Endodermal cell (in vitro differentiated cells): ENCODE measurements at regions not wholly inside any gene's neighbourhood (a gene's known extent, or its start where the extent isn't known, plus 50 kb on each side); places are given as distances from the start of the nearest gene placed in this dataset.

Experiments
- DNase-seq: peaks from one replicate; pipeline ENCODE4 v3.0.0-alpha.2; 2017
- H3K27ac ChIP-seq: 2 replicates; pipeline ENCODE4 v1.5.1; 2013; ENCODE audit warnings: mild to moderate bottlenecking, low read depth, low read length, moderate library complexity
- H3K27me3 ChIP-seq: 2 replicates; pipeline ENCODE4 v1.6.1; 2013; ENCODE audit warnings: mild to moderate bottlenecking, low read length, moderate library complexity; ENCODE audit not compliant: insufficient read depth, control insufficient read depth, poor library complexity, severe bottlenecking
- H3K36me3 ChIP-seq: 2 replicates; pipeline ENCODE4 v1.7.0; 2013; ENCODE audit warnings: mild to moderate bottlenecking, low read length, moderate library complexity; ENCODE audit not compliant: control insufficient read depth, insufficient read depth
- H3K4me1 ChIP-seq: one replicate; pipeline ENCODE4 v1.7.0; 2013; ENCODE audit warnings: low read length; ENCODE audit not compliant: control insufficient read depth, insufficient read depth
- H3K4me3 ChIP-seq: 2 replicates; pipeline ENCODE4 v1.5.1; 2013; ENCODE audit warnings: mild to moderate bottlenecking, low read length, moderate library complexity
- H3K9ac ChIP-seq: 2 replicates; pipeline ENCODE4 v1.6.1; 2013; ENCODE audit warnings: mild to moderate bottlenecking, low read length, moderate library complexity; ENCODE audit not compliant: poor library complexity, severe bottlenecking; ENCODE audit errors: extremely low read depth
- H3K9me3 ChIP-seq: 2 replicates; pipeline ENCODE4 v1.6.1; 2013; ENCODE audit warnings: mild to moderate bottlenecking, low read length, moderate library complexity; ENCODE audit not compliant: control insufficient read depth
- H3K27ac Mint-ChIP-seq: 2 replicates; pipeline ENCODE4 v1.8.0; 2020; ENCODE audit warnings: mixed read lengths
- H3K27me3 Mint-ChIP-seq: 2 replicates; pipeline ENCODE4 v1.8.0; 2021; ENCODE audit warnings: mild to moderate bottlenecking, mixed read lengths; ENCODE audit not compliant: insufficient read depth
- H3K36me3 Mint-ChIP-seq: 2 replicates; pipeline ENCODE4 v1.8.0; 2020; ENCODE audit warnings: low read depth, mixed read lengths
- H3K4me1 Mint-ChIP-seq: 2 replicates; pipeline ENCODE4 v1.8.0; 2020; ENCODE audit warnings: mixed read lengths
- H3K4me3 Mint-ChIP-seq: 2 replicates; pipeline ENCODE4 v1.8.0; 2020; ENCODE audit warnings: mild to moderate bottlenecking, moderate library complexity, mixed read lengths
- H3K9me3 Mint-ChIP-seq: 2 replicates; pipeline ENCODE4 v1.8.0; 2020; ENCODE audit warnings: mild to moderate bottlenecking, mixed read lengths
- WGBS, 2 experiments: methylation state at CpG; one replicate each; pipeline versions ENCODE4 v1.1.5 to v1.1.7; 2013; ENCODE audit warnings: missing lambda C conversion rate in 2 of 2, mixed read lengths in 1 of 2; ENCODE audit not compliant: insufficient coverage in 1 of 2, insufficient read length in 1 of 2; 5-methylcytosine and 5-hydroxymethylcytosine counted together
- TF ChIP-seq, protein P1 (sequence below): fragments of 200-600 bp; sonication (generic); conservative IDR thresholded peaks from 2 replicates; pipeline ENCODE4 v1.5.0; 2021; ENCODE audit warnings: antibody characterized with exemption, mild to moderate bottlenecking

DNA sequence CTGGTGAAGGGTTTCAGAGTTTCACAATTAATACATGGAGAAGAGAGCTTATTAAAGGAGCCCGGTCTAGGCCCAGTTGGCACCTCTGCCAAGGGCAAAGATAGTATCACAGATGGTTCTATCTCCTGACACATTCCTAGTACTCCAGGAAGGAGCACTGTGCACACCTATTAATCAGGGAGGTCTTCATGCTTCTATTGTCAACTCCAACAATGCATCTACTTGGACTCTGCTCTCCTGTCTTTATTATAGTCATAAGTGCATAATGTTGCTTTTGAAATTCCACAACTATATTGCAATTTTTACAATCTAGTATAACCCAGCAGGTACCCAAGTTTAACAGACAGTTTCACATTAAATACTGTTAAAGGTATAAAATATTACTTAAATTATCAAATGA lies 174.5 kb upstream of the TSC22D1 start:
- Mint-ChIP-seq H3K4me3 (no peak overlapping the region), H3K9me3 (no peaks in the 10 kb centered on the region), H3K27ac (no peak overlapping the region), H3K36me3 (no peaks in the 10 kb centered on the region), H3K4me1 (no peaks in the 10 kb centered on the region), H3K27me3 (no peaks in the 10 kb centered on the region)
- WGBS, 2 experiments, result 88% methylated on average over 1 of the region's 1 CpG; no CpG with 5 or more reads in 1 of the 2 experiments
- no peaks in the 10 kb centered on the region for H3K36me3 ChIP-seq
- no peaks in the 10 kb centered on the region for H3K9me3 ChIP-seq
- TF ChIP-seq, protein P1, sequence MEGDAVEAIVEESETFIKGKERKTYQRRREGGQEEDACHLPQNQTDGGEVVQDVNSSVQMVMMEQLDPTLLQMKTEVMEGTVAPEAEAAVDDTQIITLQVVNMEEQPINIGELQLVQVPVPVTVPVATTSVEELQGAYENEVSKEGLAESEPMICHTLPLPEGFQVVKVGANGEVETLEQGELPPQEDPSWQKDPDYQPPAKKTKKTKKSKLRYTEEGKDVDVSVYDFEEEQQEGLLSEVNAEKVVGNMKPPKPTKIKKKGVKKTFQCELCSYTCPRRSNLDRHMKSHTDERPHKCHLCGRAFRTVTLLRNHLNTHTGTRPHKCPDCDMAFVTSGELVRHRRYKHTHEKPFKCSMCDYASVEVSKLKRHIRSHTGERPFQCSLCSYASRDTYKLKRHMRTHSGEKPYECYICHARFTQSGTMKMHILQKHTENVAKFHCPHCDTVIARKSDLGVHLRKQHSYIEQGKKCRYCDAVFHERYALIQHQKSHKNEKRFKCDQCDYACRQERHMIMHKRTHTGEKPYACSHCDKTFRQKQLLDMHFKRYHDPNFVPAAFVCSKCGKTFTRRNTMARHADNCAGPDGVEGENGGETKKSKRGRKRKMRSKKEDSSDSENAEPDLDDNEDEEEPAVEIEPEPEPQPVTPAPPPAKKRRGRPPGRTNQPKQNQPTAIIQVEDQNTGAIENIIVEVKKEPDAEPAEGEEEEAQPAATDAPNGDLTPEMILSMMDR, result no peak
- H3K4me1 ChIP-seq, result no peaks in the 10 kb centered on the region
- H3K27me3 ChIP-seq, result no peaks in the 10 kb centered on the region
- H3K27ac ChIP-seq, result no peak overlapping the region
- no peak overlapping the region for H3K9ac ChIP-seq
- no peak for DNase-seq
- H3K4me3 ChIP-seq, result no peak overlapping the region

DNA sequence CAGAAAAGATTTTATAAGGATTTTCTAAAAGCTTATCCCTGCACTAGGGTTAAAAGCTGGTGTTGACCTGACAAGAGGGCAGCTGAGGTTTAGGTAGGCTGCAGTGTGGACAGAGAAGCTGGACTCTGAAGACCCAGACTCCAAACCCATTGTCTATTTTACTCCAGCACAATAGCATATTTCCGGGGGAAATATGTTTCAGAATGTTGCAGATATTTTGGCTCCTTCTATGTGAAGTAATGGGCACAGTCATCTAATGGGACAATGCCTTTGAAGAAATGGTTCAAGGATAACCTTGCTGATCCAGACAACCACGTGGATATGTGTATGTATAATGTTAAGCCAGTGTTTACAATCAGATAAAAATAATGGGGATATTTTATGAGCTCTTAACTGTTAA lies 173.8 kb upstream of the TSC22D1 start:
- WGBS, 2 experiments, result 93 to 100% methylated on average over 2 of the region's 2 CpGs
- no peaks in the 10 kb centered on the region for H3K36me3 Mint-ChIP-seq
- Histone ChIP-seq H3K4me1 (no peaks in the 10 kb centered on the region), H3K9ac (no peak overlapping the region), H3K27me3 (no peaks in the 10 kb centered on the region), H3K27ac (no peak overlapping the region), H3K4me3 (no peak overlapping the region), H3K9me3 (no peaks in the 10 kb centered on the region), H3K36me3 (no peaks in the 10 kb centered on the region)
- TF ChIP-seq, protein P1, result no peak
- H3K4me3 Mint-ChIP-seq, result no peak overlapping the region
- no peaks in the 10 kb centered on the region for H3K27me3 Mint-ChIP-seq
- no peak for DNase-seq
- no peaks in the 10 kb centered on the region for H3K4me1 Mint-ChIP-seq
- H3K9me3 Mint-ChIP-seq, result no peaks in the 10 kb centered on the region
- no peak overlapping the region for H3K27ac Mint-ChIP-seq

DNA sequence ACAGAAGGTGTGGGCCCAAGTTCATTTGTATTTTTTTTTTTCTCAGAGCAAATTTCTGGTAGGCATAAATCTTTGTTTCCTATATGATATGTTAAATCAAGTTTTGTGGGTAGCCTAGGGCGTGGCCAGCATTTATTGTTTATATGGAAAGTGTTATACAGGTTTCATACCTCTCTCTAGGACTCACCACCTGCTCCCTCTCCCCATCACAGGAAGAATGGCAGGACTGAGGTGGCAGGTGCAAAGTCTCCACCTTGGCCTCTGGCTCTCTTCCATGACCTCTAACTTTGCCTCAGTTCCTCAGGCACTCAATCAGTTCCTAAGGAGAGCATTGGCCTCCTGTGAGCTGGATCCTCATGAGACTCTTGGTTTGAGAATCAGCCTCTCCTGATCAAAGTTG lies 172.3 kb upstream of the TSC22D1 start:
- Mint-ChIP-seq H3K4me1 (no peaks in the 10 kb centered on the region), H3K27ac (no peak overlapping the region), H3K4me3 (no peak overlapping the region), H3K27me3 (no peaks in the 10 kb centered on the region), H3K9me3 (no peaks in the 10 kb centered on the region), H3K36me3 (no peaks in the 10 kb centered on the region)
- Histone ChIP-seq H3K27me3 (no peaks in the 10 kb centered on the region), H3K36me3 (no peaks in the 10 kb centered on the region), H3K4me1 (no peaks in the 10 kb centered on the region), H3K4me3 (no peak overlapping the region), H3K9ac (no peak overlapping the region), H3K9me3 (no peaks in the 10 kb centered on the region), H3K27ac (no peak overlapping the region)
- WGBS, 2 experiments, result no CpG with 5 or more reads among the region's 1 CpG
- no peak for DNase-seq
- TF ChIP-seq, protein P1, result no peak
